NCI-H446 treated with DMSO at 0.1 percent for 48 hours (cell line): ENCODE measurements at regions not wholly inside any gene's neighbourhood (a gene's known extent, or its start where the extent isn't known, plus 50 kb on each side); places are given as distances from the start of the nearest gene placed in this dataset.
A peak's percentile ranks its signal among the peaks of the same experiment; 100 is the strongest.

ENCODE experiments used
- DNase-seq: peaks from one replicate; lab custom pipeline; 2025; lab: John Stamatoyannopoulos, UW

DNA sequence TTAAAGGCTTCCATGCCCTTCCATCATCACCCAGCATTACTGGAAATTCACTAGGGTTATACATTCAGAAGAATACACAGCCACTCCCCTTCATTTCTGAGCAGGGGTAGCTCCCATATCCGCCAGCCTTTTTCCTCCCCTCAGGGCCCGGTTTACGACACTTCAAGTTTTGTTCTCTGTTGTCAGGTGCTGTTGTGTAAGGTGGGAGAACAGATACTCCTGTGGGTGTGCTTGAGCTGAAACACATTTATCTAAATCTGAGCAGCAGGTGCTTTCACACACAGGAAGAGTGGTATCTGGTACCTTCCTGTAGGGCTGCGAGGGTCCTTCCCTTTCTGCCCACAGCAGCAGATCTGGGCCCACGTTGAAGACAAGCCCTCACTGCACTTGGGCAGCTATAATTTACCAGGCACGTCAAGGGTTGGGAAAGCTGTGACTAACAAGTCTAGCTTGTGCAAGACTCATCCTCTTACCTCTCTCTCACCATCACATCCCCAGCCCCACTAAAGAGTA is 215.8 kb upstream of the RREB1 start:
- DNase-seq, result no peak

DNA sequence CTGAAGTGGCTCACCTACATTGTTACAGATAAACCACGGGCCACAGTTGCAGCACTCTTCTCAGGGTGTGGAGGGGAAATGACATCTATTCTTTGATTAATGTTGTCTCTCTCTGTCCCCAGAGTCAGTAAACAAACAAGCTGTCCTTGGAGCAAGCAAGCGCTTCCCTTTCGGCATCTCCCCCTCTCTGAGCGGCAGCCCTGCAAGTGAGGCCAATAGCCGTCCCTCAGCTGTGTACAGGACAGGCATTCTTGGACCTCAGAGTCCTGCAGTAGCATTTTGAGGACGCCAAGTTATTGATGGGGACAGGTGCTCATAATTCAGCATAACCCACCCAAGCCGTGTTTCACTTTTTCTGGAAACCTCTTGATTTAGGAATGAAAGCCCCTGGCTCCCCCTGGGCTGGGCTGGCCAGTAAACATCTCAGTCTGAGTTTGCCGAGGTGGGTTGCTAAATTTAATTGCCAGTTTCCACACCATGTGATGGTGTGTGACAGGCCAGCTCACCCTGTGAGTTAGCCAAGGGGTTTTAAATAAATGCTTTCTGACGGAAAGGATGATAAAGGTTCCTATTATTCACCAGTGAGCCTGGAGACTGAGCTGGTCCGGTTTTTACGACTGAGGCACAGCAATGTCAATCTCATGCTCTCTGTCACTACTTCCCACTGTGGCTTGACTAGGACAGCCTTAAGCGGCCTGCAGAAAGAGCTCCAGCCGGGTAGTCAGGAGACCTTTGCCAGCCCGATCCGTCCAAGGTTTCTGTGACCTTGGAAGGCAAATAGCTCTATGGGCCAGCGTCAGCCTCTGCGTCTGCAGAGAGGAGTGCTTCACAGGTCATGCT is 214.8 kb upstream of the RREB1 start:
- DNase-seq, result no peak

DNA sequence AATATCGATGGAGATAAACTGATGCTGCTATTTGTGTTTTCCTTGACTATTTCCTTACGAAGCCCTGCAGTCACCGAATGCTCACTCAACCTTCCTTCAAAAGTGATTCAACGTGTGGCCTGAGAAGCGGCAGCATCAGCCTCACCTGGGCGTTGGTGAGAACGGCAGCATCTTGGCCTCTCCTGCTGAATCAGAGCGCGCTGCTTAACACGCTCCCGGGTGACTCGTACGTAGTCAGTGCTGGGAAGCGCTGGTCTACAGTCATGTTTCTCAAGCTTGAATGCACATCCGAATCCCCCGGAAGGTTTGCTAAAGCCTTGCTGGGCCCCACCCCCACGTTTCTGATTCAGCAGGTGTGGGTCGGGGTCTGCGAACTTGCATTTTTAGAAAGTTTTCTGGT is 214.1 kb upstream of the RREB1 start:
- no peak for DNase-seq

DNA sequence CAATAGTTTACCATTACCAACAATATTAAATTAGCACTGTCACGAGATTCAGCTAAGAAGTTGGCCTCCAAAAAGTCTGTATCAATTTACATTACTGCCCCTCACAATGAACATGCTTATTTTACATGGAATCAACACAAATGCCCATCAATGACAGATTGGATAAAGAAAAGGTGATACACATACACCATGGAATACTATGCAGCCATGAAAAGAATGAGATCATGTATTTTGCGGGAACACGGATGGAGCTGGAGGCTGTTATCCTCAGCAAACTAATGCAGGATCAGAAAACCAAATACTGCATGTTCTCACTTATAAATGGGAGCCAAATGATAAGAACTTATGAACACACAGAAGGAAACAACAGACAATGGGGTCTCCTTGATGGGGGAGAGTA is 211.8 kb upstream of the RREB1 start:
- no peak for DNase-seq

DNA sequence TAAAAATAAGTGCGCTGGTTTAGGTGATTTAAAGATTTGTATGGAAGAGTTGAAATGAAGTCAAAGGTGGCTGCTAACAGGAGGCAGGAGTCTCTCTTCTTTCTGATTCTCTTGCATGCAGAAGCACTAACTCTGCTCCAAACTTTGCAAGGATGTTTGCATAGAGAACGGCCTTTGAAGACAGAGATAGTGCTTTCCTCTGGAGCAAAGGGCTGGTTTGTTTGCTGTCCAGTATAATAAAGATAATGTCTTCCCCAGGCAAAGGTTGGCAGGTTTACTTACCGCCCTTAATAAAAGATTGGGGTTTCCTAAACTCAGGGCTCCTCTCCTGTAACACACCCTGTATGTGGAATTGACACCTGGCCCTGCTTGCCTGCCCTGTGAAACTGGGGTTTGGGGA is 210.6 kb upstream of the RREB1 start:
- no peak for DNase-seq

DNA sequence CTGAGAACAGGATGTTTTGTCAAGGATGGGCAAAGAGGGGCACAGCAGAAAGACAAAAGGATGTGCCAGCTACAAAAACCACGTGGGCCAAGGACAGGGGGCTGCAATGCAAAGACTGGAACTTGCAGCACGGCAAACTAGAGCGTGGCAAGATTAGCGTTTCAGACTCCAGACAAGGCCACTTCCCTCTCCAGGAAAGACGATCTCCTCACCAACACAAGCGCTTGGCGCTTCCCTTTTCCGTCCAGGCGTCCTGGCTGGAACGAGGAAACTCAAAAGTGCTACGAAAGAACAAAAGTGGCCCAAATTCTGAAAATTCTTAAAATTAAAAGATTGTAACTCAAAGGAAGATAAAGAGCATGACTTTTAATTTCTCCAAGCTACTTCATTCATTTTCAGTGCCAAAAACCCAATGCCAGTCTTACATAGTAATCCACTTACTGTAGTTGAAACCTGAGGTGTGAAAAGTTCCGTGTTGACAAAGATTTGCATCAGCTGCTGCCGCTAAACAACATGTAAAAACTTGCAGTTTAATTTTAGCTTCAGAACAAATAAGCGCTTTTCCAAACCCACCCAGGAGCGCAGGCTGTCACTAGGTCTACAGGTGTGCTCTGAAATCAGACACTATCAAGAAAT is 207.1 kb upstream of the RREB1 start:
- no peak for DNase-seq

DNA sequence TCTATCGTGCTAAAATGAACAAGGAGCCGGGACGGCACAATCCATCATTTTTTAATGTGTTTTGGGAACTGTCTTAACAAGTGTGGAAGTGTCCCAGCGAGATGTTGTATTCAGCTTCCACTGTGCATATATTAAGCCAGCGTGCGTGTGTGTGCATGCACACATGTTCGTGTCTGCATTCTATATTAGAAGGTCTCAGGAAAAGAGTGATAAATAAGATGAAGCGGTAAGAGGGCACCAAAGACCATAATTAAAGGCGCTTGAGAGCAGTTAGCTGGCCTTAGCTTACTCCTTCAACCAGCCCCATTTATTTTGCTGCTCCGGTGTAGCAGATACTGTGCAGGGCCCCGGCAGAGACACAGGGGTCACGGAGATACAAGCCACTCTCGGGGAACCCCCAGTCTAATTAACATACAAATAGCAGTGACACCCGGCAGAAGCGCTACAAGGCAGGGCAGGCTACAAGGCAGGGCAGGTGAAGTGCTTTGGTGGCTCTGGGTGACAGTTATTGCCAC is 206.5 kb upstream of the RREB1 start:
- no peak for DNase-seq

DNA sequence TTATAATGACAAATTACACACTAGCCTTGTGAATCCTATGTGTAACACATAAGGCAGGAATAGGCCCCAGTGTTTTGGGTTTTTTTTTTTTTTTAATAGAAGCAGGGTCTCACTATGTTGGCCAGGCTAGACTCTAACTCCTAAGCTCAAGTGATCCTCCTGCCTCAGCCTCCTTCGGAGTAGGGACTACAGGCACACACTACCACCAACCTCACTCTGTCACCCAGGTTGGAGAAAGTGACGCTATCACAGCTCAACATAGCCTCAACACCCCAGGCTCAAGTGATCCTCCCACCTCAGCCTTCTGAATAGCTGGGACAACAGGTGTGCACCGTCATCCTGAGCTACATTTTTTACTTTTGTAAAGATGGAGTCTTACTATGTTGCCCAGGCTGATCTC is 205.8 kb upstream of the RREB1 start:
- DNase-seq, result no peak

DNA sequence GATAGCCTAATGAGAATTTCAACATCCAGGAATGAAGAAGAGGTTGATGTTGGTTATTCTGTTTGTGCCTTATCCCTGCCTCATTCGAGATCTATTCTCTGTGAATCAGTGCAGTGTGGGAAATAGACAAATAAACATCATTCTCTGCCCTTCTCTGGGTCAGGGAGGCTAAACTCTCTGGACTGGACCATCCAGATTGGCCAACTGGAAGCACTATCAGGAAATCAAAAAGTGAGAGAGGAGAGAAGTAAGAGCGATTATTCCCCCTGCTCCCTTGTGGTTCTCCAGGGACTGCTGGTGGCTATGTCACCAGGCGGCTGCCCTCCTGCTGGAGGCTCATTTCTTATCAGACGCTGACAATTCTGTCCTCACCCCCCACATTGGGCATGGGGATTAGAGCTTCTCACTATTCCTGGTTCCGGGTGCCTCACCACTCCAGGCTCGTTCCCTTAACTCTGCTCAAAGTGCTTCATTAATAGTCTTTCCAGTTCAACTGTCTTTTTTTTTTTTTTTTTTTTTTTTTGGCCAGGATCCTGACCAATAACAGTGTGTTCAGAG is 201.7 kb upstream of the RREB1 start:
- no peak for DNase-seq

DNA sequence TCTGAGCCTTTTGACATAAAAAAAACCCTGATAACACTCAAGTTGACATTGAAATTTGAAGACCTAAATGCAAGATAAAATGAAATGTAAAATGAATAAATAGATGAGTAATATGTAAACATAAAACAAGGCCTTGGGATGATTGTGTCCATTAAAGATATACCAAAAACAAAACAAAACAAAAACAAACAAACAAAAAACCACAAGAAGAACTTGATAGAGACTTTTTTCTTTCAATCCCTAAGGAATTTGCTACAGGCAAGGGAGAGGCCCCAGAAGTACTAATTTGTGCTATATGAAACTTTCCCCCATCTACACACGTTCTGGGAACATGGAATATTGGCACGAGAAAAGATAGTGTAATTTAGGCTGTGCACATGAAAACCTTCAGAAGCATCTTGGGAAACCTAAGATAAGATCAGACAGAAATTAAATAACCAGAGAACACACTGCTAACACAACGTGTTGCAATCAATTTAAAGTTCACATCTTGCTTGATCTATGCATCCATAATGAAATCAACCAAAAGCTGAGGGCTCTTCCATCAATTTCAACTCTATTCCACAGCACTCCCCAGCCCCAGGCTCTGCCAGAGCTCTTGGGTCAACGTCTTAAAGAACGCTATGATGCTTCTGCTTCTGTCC is 201.1 kb upstream of the RREB1 start:
- no peak for DNase-seq

DNA sequence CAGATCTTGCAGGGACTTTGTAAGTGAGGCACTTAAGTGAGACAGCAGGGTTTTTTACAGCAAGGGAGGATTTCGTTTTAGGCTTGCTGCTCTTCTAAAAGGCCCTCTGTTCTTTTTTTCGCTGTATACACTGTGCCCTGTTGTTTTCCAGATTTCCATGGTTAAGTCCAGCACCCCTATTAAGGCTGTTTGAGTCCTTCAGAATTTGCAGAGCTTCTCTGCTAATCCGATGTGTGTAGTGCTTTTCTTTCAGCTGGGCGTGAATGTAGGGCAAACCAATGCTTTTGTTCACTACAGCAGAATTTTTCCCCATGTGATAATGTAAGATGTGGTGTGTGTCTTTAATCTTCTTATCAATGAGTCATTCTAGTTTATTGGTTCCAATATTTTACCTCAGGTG is 200.5 kb upstream of the RREB1 start:
- DNase-seq, result no peak

DNA sequence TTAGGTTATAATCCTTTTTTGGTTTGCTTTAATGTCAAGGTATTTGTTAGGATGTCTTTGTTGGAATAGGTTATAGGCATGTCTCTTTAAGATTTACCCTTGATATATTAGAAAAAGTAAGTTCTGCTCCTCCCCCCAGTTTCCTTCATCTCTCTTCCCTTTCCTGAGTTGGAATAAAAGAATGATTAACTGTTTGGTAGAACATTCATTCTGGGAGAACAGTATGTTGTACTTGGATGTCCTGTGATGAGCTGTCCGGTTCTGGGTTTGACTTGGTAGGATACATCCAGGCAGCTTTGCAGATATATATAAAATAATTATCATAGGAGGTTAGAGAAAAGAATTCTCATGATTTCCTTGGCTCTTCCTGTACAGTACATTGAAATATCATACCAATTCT is 199.6 kb upstream of the RREB1 start:
- no peak for DNase-seq

DNA sequence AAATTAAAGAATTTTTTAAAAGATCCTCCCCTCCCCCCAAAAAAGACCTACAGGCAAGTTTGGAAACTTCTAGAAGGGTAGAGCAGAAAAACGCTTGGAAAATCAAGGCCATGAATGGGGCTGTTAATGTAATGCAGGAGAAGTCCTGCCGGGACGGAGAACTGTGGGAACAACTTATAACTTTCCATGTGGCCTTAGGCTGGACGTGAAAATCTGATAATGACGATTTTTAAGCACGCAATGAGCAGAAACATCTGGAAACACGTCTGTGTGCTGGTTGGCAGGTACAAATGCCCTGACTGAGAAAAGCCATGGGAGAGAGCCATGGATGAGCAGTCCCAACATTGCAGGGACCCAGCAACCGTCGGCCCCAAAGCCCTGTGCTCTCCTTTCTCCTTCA is 198.7 kb upstream of the RREB1 start:
- no peak for DNase-seq

DNA sequence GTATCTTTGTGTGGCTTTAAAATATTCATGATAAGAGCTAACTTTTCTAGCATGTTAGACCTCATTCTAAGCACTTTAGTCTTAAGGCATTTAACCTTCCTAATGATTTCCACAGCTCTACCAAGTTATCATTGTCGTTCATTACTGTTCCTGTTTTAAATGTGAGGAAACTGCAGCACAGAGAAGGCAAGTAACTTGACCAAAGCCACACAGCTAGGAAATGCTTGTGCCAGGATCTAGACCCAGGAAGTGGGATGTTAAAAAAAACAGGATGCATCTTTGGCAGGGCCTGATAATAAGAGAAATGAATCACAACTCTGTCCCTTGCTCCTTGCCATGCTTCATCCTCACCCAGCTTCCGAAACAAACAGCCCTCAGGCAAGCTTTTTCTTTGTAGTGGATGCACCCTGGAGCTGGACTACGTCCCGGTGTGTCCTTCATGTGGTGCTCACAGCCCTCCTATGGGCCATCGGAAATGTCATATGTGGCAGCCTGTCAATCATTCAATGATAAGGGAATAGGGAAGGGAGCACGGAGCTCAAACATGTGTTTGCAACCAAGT is 196.9 kb upstream of the RREB1 start:
- DNase-seq, result no peak

DNA sequence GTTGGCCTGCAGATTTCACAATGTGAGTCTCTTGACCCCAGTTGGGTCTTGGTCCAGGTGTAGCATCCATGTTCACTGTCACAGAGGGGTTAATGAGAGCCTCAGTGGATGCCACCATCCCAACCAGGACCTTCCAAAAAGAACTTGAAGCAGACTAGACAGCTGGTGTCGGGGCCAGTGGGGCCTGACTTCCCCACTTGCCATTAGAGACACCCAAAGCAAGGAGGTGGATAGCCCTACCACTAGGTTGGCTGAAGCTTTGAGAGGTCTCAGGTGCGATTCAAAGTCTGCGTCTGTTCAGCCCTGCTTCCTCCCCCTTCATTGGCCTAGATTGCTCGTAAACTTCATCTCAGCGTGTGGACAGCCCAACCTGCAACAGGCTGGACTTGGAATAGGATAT is 196.4 kb upstream of the RREB1 start:
- no peak for DNase-seq

DNA sequence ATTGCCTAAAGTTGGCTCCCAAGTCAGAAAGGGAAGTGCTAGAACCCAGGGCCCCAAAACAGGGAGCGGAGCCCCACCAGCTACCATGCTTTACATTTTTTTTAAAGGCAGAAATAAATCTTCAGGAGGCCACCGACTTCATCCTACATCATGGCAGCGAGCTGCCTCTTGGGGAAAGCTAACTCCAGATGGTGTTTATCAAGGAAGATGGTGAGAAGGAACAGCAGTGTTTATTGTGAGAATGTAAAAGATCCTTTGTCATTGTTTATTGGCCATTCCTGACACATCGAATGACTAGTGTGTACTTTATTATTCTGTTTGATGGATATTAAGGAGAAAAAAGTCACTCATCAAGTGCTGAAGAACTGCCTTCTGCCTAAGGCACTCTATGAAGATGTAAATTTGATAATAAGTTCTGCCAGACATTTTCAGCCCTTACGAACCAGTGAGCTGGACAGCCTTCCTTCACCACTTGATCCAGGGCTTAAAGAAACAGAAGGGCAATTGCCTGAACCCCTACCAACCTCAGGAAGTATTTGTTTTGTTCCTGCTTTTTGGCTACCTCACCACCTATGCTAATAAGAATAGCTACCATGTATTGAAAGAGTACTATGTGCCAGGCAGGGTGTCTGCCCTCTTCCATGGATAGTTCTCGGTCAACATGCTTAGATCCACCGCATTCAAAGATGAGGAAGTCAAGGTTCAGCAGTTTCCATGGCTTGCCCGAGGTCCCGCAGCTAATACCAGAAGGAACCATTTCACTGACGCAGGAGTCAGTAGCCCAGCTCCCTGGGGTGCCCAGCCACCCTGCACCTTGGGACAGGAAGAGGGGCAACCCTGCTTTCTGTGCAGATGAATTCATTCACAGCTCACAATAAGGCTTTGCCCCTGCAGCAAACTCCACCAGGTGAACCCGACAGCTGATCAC is 194.7 kb upstream of the RREB1 start:
- peak; percentile 28 for DNase-seq

DNA sequence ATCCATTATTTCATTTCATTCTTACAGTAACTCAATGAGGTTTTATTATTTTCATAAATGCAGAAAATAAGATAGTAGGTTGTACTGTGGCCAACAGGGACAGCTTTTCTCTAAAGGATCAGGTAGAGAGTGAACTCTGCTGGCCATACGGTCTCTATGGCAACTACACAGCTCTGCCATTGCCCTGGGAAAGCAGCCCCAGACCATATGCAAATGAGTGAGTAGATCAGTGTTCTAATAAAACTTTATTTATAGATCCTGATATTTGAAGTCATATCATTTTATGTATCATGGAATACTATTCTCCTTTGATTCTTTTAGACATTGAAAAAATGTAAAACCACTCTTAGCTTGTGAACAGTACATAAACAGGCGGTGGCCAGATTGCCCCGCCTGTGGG is 192.5 kb upstream of the RREB1 start:
- peak; percentile 27 for DNase-seq

DNA sequence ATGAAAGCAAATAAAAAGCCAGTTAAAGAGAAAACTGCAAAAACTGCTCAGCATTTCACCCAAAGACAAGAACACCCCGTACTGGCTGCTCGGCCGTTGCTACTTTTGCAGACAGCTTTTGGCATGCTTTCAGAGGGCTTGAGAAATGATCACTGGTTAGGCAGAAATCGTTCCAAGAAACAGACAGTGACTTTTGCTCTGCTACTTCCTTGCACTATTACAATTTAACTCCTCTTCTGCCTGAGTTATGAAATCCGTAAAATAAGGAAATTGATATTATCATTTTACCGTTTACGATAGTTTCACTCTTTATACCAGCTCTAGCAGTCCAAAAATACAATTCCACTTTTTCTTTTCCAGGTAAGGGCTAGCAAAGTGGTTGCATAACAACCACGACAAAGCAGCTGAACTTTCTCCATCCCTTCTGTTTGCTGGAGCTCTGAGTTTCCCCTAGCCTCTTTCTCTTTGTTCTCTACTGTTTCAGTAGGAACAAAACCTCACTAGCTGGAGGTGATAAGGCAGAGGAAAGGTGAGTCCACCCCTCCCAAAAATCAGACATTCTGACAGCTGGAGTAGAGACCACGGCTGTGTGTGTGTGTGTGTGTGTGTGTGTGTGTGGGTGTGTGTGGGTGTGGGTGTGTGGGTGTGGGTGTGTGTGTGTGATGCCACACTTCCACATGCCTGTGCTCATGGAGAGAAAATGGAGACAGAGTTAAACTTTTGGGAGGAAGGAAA is 191.8 kb upstream of the RREB1 start:
- DNase-seq, result peak; percentile 36

DNA sequence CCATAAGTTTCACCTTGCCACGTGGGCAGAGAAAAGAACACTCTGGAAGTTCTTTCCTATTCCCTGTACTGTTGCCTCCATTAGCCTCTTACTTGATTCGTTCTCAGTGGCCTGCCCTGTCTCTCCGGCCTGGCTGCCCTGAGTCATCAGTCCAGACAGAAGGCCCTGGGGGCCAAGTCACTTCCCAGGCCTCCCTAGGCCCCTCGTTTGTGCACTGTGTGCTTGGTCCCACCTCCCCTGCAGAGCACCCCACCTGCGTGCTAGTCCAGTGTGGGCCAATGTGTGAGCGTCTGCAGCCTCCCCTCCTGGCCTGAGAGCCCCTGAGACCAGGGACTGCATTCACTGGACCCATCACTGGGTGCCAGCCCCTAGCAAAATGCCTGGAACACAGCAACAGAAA is 191.2 kb upstream of the RREB1 start:
- DNase-seq, result no peak

DNA sequence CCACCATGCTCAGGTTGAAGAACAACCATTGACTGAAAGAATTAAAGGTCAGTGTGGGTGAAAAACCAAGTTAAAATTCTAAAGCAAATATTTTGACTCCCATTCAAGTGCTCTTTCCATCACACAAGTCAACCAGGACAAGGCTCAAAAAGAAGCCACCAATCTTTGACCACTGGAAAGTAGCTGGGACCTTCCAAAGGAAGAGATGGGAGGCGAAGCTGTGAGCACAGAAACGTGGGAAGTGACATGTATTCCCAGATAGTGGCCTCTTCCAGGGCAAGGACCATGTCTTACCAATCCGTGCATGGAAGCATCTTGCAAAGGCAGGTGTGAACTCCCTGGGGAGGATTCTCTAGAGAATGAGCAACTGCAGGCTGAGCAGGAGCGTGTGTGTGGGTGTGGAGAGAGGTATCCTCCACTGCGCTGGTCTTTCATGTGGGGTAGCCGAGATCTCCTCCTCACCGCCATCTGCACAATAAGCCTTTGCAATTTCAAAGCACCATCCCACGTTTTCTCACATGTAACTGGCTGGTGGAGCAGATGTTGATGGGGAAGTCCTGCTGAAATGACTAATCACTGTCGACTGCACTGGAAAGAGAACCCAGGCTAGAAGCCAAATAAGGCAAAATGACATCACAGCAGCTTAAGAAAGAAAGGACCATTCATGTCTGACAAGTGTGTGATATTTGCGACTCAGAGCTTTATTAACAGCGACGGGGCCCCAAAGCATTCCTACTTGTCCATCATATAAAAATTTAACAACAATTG is 189.4 kb upstream of the RREB1 start:
- peak; percentile 51 for DNase-seq
